Osteoblast (primary cell): ENCODE measurements at regions not wholly inside any gene's neighbourhood (a gene's known extent, or its start where the extent isn't known, plus 50 kb on each side); places are given as distances from the start of the nearest gene placed in this dataset.
"Not testable (repeated sequence)": the region's sequence is repeated elsewhere in the genome, so short reads cannot be mapped to it uniquely, and the experiment has no call there.

Experiments used
- DNase-seq: peaks from one replicate; pipeline ENCODE4 v3.0.0; 2011; ENCODE audit warnings: low spot score, mixed read lengths; ENCODE audit not compliant: insufficient read length; ENCODE audit errors: missing footprints
- H2AFZ ChIP-seq: 2 replicates; pipeline ENCODE4 v1.6.0; 2011; ENCODE audit warnings: mild to moderate bottlenecking, low read length
- H3K27ac ChIP-seq: 2 replicates; pipeline ENCODE4 v1.5.1; 2011; ENCODE audit warnings: mild to moderate bottlenecking, low read depth, low read length, moderate library complexity
- H3K27me3 ChIP-seq: 2 replicates; pipeline ENCODE4 v1.6.0; 2012; ENCODE audit warnings: mild to moderate bottlenecking, control low read depth, inconsistent platforms, low read length, moderate library complexity; ENCODE audit not compliant: insufficient read depth
- H3K36me3 ChIP-seq: 2 replicates; pipeline ENCODE4 v1.5.1; 2011; ENCODE audit warnings: mild to moderate bottlenecking, low read length, control low read depth, moderate library complexity; ENCODE audit not compliant: insufficient read depth
- H3K4me1 ChIP-seq: 2 replicates; pipeline ENCODE4 v1.5.1; 2011; ENCODE audit warnings: mild to moderate bottlenecking, low read length, control low read depth, moderate library complexity; ENCODE audit not compliant: insufficient read depth
- H3K4me2 ChIP-seq: 2 replicates; pipeline ENCODE4 v1.6.0; 2011; ENCODE audit warnings: mild to moderate bottlenecking, low read length; ENCODE audit not compliant: insufficient read depth
- H3K4me3 ChIP-seq: fragments of 200-600 bp; sonication (generic); 3 replicates; pipeline ENCODE4 v1.5.1; 2012; ENCODE audit warnings: mild to moderate bottlenecking, low read length, inconsistent platforms; ENCODE audit not compliant: insufficient read depth
- H3K79me2 ChIP-seq: 2 replicates; pipeline ENCODE4 v1.6.0; 2012; ENCODE audit warnings: mild to moderate bottlenecking, low read length, control low read depth, inconsistent platforms; ENCODE audit not compliant: insufficient read depth
- H3K9me3 ChIP-seq: 2 replicates; pipeline ENCODE4 v1.5.1; 2011; ENCODE audit warnings: low read depth, low read length, control low read depth
- H4K20me1 ChIP-seq: 2 replicates; pipeline ENCODE4 v1.6.0; 2012; ENCODE audit warnings: mild to moderate bottlenecking, low read length, control low read depth; ENCODE audit not compliant: insufficient read depth
- CTCF ChIP-seq: IDR thresholded peaks from 2 replicates; pipeline ENCODE4 v1.5.1; 2011; ENCODE audit warnings: mild to moderate bottlenecking, low read depth, low read length, moderate library complexity; ENCODE audit errors: extremely low read depth

- no peak overlapping the region for H3K4me3 ChIP-seq
- no peaks in the 10 kb centered on the region for H3K36me3 ChIP-seq
- H3K4me2 ChIP-seq: no peak overlapping the region
- H3K79me2 ChIP-seq: no peaks in the 10 kb centered on the region
- H3K27ac ChIP-seq: no peak overlapping the region
- H3K27me3 ChIP-seq: no peaks in the 10 kb centered on the region
- H3K4me1 ChIP-seq: no peaks in the 10 kb centered on the region
- no peak for DNase-seq
- no peaks in the 10 kb centered on the region for H4K20me1 ChIP-seq
- TF ChIP-seq CTCF: no peak
- no peaks in the 10 kb centered on the region for H3K9me3 ChIP-seq
- no peak overlapping the region for H2AFZ ChIP-seq
Measured at GRCh38 chr18:45342653-45343052, 272.6 kb upstream of the SLC14A2 start.

- H4K20me1 ChIP-seq: no peaks in the 10 kb centered on the region
- H3K4me3 ChIP-seq: no peak overlapping the region
- H3K36me3 ChIP-seq: no peaks in the 10 kb centered on the region
- H3K4me1 ChIP-seq: no peaks in the 10 kb centered on the region
- no peak overlapping the region for H3K27ac ChIP-seq
- no peaks in the 10 kb centered on the region for H3K79me2 ChIP-seq
- no peaks in the 10 kb centered on the region for H3K27me3 ChIP-seq
- H2AFZ ChIP-seq: no peak overlapping the region
- no peak for TF ChIP-seq CTCF
- no peak for DNase-seq
- no peak overlapping the region for H3K4me2 ChIP-seq
- no peaks in the 10 kb centered on the region for H3K9me3 ChIP-seq
Measured at GRCh38 chr18:45343365-45343764, 271.9 kb upstream of the SLC14A2 start.

GRCh38 chr18:45344680-45345079 lies 270.6 kb upstream of the SLC14A2 start:
- not testable (repeated sequence) for H4K20me1 ChIP-seq, H3K4me2 ChIP-seq, H3K36me3 ChIP-seq, DNase-seq, H3K79me2 ChIP-seq, H3K9me3 ChIP-seq, H3K27ac ChIP-seq, H3K4me1 ChIP-seq, H3K27me3 ChIP-seq, H2AFZ ChIP-seq, H3K4me3 ChIP-seq

GRCh38 chr18:45349019-45349418 lies 266.3 kb upstream of the SLC14A2 start:
- H3K4me2 ChIP-seq: no peak overlapping the region
- H2AFZ ChIP-seq: no peak overlapping the region
- no peak for TF ChIP-seq CTCF

More at GRCh38 chr18:45349019-45349418, 266.3 kb upstream of the SLC14A2 start:
- Histone ChIP-seq H3K4me3 (no peak overlapping the region), H4K20me1 (no peaks in the 10 kb centered on the region), H3K9me3 (no peaks in the 10 kb centered on the region), H3K79me2 (no peaks in the 10 kb centered on the region), H3K4me1 (no peaks in the 10 kb centered on the region), H3K27me3 (peaks cover 5% of the 10 kb centered on the region), H3K27ac (no peak overlapping the region), H3K36me3 (no peaks in the 10 kb centered on the region)
- DNase-seq: no peak
